AG10803 (cell line): ENCODE measurements at regions not wholly inside any gene's neighbourhood (a gene's known extent, or its start where the extent isn't known, plus 50 kb on each side); places are given as distances from the start of the nearest gene placed in this dataset.

Experiments used
- DNase-seq: peaks from one replicate; pipeline ENCODE4 v3.0.0; 2010; ENCODE audit warnings: low read depth
- H3K4me3 ChIP-seq: 2 replicates; pipeline ENCODE4 v1.5.1; 2011; ENCODE audit warnings: mild to moderate bottlenecking, low read length, control low read depth
- TF ChIP-seq, protein P1 (sequence below): conservative IDR thresholded peaks from 2 replicates; pipeline ENCODE4 v1.5.1; 2011; ENCODE audit warnings: mild to moderate bottlenecking, low read length, control low read depth, inconsistent platforms

DNA sequence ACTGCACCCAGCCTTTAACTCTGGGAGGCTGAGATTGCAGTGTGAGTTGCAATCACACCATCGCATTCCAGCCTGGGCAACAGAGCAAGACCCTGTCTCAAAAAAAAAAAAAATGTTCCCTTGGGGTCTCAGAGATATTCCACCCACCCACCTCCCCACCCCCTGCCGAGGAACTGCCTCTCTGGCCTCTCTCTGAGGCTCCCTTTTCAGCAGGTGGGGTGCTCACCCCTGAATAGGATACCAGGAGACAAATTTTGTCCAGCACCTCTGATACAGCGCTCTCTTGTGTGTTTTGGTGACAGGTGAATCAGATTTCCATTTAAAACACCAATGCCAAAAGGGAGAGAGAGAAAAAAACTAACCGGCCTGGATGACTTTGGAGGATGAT, 92.6 kb upstream of the KIF5B start:
- H3K4me3 ChIP-seq, result no peak overlapping the region; the same call in 1 of the 2 replicates
- DNase-seq, result no peak
- TF ChIP-seq, protein P1, sequence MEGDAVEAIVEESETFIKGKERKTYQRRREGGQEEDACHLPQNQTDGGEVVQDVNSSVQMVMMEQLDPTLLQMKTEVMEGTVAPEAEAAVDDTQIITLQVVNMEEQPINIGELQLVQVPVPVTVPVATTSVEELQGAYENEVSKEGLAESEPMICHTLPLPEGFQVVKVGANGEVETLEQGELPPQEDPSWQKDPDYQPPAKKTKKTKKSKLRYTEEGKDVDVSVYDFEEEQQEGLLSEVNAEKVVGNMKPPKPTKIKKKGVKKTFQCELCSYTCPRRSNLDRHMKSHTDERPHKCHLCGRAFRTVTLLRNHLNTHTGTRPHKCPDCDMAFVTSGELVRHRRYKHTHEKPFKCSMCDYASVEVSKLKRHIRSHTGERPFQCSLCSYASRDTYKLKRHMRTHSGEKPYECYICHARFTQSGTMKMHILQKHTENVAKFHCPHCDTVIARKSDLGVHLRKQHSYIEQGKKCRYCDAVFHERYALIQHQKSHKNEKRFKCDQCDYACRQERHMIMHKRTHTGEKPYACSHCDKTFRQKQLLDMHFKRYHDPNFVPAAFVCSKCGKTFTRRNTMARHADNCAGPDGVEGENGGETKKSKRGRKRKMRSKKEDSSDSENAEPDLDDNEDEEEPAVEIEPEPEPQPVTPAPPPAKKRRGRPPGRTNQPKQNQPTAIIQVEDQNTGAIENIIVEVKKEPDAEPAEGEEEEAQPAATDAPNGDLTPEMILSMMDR, result no peak

DNA sequence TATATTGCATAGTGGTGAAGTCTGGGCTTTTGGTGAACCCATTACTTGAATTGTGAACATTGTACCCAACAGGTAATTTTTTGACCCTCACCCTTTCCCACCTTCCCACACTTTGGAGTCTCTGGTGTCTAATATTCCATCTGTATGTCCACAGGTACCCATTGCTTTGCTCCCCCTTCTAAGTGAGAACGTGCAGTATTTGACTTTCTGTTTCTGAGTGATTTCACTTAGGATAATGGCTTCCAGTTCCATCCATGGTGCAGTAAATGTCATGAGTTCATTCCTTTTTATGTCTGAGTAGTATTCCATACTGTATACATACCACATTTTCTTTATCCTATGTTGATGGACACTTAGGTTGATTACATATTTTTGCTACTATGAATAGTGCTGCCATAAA, 91.5 kb upstream of the KIF5B start:
- no peak for DNase-seq
- no peak overlapping the region for H3K4me3 ChIP-seq
- TF ChIP-seq, protein P1, result no peak

DNA sequence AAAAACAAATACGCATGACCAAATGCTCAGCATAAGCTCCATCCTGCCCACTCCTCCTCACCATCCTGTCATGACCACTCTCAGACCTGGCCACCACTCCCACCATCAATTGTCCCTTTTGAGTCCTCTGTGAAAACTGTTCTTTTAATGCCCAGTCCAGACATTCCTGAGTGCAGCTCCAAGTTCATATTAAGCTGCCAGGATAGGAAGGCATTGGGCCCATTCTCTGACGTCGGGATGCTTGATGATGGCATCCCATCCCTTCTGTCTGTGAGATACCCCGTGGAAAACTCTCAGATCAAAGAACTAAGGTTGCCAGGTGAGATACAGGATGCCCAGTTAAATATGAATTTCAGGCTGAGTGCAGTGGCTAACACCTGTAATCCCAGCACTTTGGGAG, 89.9 kb upstream of the KIF5B start:
- DNase-seq, result no peak
- no peak overlapping the region for H3K4me3 ChIP-seq
- TF ChIP-seq, protein P1, result no peak

DNA sequence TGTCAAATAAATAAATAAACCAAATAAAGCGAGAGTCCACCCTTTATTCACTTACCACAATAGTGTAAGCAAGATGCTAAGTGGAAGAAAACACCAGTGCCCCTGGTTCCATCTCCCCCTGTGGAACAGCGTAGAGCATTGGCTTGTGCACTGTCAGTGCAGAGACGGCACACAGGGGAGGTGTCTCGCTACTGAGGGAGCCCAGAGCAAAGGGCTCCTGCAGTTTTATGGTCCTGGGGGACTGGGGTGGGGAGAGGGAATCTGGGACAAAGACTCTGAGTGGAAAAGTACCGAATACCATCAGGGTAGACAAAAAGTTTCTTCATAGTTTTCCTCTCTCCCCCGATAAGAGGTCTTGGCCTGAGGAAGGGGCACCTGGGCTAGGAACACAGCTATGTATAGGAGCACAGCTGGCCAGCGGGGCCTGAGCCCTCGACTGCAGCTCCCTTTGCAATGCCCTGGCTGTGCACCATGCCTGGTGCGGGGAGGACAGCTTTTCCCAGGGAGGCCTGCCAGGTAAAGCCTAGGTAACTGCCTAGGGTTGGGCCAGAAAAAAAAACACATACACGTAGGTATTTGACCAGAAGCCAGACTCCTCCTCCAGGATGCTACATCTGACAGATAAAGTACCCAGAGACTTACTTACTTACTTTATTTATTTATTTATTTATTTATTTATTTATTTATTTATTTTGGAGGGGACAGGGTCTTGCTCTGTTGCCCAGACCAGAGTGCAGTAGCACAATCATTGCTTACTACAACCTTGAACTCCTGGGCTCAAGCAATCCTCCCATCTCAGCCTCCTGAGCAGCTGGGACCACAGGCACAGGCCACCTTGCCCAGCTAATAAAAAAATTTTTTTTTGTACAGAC, 88.8 kb upstream of the KIF5B start:
- TF ChIP-seq, protein P1, result no peak
- H3K4me3 ChIP-seq, result no peak overlapping the region
- DNase-seq, result no peak

DNA sequence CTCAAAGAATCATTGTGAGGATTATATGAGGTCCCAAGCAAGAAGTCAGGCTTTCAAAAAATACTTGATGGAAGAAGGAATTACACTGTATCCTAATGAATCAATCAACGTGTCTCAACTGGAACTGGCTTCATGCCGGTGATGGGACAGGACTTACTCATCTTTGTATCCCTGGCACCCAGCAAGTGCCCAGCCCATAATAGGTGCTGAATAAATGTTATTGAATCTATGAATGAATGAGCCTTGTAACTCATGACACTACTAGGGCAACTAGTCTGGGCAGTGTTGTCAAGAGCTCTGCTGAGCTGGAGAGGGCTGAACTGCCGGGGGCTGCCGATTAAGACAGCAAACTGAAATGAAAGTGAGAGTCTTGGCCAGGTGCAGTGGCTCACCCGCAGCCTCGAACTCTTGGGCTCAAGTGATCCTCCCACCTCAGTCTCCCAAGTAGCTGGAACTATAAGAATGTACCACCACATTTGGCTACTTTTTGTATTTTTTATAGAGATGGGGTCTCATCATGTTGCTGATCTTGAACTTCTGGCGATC, 87.2 kb upstream of the KIF5B start:
- TF ChIP-seq, protein P1, result no peak
- DNase-seq, result no peak
- no peak overlapping the region for H3K4me3 ChIP-seq

DNA sequence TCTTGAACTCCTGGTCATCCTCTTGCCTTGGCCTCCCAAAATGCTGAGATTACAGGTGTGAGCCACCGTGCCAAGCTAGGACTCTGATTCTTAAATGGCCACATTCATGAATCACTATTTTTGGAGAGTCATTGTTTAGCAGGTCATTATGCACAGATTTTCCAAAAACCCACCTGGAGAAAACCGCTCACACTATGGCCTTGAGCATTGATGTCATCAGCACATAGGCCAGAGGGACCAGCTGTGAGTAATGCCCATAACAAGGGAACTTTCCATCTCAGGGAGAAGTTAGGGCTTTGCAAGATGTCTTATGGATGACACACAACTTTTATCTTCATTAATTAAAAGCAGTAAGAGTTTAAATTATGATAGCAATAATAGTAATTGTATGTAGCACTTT, 86.4 kb upstream of the KIF5B start:
- no peak overlapping the region for H3K4me3 ChIP-seq
- peak; percentile 46 for DNase-seq
- TF ChIP-seq, protein P1, result no peak
